Neural cell (in vitro differentiated cells): ENCODE measurements at regions not wholly inside any gene's neighbourhood (a gene's known extent, or its start where the extent isn't known, plus 50 kb on each side); places are given as distances from the start of the nearest gene placed in this dataset.

Experiments used
- EP300 ChIP-seq: fragments of 450-650 bp; conservative IDR thresholded peaks from 2 replicates; pipeline ENCODE4 v1.6.1; 2014; ENCODE audit warnings: antibody characterized with exemption, mild to moderate bottlenecking, moderate library complexity; ENCODE audit not compliant: poor library complexity, severe bottlenecking
- EZH2 ChIP-seq: fragments of 200-600, 300-800 bp; shearing (Covaris generic), sonication (generic); IDR thresholded peaks from 2 replicates; pipeline ENCODE4 v1.6.1; 2014; ENCODE audit warnings: antibody characterized with exemption, low read length, borderline replicate concordance, mild to moderate bottlenecking; ENCODE audit not compliant: insufficient read depth, poor library complexity, severe bottlenecking
- POLR2AphosphoS5 ChIP-seq: IDR thresholded peaks from 2 replicates; pipeline ENCODE4 v1.6.1; 2012
- RAD21 ChIP-seq: fragments of 450-650 bp; conservative IDR thresholded peaks from 2 replicates; pipeline ENCODE4 v1.6.1; 2014; ENCODE audit warnings: antibody characterized with exemption, mild to moderate bottlenecking, moderate library complexity
- SMC3 ChIP-seq: fragments of 450-650 bp; conservative IDR thresholded peaks from 2 replicates; pipeline ENCODE4 v1.6.1; 2014; ENCODE audit warnings: antibody characterized with exemption, mild to moderate bottlenecking, moderate library complexity; ENCODE audit not compliant: poor library complexity
- TF ChIP-seq, protein P1 (sequence below): fragments of 450-650 bp; IDR thresholded peaks from 2 replicates; pipeline ENCODE4 v1.5.1; 2014; ENCODE audit warnings: antibody characterized with exemption, mild to moderate bottlenecking, moderate library complexity; ENCODE audit not compliant: poor library complexity, severe bottlenecking
- TF ChIP-seq, protein P2 (sequence below): IDR thresholded peaks from 2 replicates; pipeline ENCODE4 v1.6.1; 2012; ENCODE audit warnings: borderline replicate concordance

- TF ChIP-seq EP300 (no peak), EZH2 (no peak), SMC3 (peak; percentile 71), POLR2AphosphoS5 (no peak), RAD21 (peak; percentile 76)
- TF ChIP-seq, protein P1, sequence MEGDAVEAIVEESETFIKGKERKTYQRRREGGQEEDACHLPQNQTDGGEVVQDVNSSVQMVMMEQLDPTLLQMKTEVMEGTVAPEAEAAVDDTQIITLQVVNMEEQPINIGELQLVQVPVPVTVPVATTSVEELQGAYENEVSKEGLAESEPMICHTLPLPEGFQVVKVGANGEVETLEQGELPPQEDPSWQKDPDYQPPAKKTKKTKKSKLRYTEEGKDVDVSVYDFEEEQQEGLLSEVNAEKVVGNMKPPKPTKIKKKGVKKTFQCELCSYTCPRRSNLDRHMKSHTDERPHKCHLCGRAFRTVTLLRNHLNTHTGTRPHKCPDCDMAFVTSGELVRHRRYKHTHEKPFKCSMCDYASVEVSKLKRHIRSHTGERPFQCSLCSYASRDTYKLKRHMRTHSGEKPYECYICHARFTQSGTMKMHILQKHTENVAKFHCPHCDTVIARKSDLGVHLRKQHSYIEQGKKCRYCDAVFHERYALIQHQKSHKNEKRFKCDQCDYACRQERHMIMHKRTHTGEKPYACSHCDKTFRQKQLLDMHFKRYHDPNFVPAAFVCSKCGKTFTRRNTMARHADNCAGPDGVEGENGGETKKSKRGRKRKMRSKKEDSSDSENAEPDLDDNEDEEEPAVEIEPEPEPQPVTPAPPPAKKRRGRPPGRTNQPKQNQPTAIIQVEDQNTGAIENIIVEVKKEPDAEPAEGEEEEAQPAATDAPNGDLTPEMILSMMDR: peak; percentile 72
- TF ChIP-seq, protein P2, sequence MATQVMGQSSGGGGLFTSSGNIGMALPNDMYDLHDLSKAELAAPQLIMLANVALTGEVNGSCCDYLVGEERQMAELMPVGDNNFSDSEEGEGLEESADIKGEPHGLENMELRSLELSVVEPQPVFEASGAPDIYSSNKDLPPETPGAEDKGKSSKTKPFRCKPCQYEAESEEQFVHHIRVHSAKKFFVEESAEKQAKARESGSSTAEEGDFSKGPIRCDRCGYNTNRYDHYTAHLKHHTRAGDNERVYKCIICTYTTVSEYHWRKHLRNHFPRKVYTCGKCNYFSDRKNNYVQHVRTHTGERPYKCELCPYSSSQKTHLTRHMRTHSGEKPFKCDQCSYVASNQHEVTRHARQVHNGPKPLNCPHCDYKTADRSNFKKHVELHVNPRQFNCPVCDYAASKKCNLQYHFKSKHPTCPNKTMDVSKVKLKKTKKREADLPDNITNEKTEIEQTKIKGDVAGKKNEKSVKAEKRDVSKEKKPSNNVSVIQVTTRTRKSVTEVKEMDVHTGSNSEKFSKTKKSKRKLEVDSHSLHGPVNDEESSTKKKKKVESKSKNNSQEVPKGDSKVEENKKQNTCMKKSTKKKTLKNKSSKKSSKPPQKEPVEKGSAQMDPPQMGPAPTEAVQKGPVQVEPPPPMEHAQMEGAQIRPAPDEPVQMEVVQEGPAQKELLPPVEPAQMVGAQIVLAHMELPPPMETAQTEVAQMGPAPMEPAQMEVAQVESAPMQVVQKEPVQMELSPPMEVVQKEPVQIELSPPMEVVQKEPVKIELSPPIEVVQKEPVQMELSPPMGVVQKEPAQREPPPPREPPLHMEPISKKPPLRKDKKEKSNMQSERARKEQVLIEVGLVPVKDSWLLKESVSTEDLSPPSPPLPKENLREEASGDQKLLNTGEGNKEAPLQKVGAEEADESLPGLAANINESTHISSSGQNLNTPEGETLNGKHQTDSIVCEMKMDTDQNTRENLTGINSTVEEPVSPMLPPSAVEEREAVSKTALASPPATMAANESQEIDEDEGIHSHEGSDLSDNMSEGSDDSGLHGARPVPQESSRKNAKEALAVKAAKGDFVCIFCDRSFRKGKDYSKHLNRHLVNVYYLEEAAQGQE: no peak
Observed at GRCh38 chr15:55108858-55109518, 87.8 kb downstream of the RSL24D1 start.
